Suprapubic skin (tissue), 3 donors: ENCODE measurements at regions not wholly inside any gene's neighbourhood (a gene's known extent, or its start where the extent isn't known, plus 50 kb on each side); places are given as distances from the start of the nearest gene placed in this dataset.

Experiments used
- CTCF ChIP-seq, 2 donors: fragments of 200-600 bp in 1 of 2; fragments of 450-650 bp in 1 of 2; sonication (generic) in 1 of 2; IDR thresholded peaks; one replicate each; pipeline ENCODE4 v1.5.1; 2016 to 2019; ENCODE audit warnings: antibody characterized with exemption in 2 of 2, mild to moderate bottlenecking in 1 of 2, moderate library complexity in 1 of 2
- POLR2AphosphoS5 ChIP-seq, 3 donors: sonication (generic); formaldehyde crosslinking; IDR thresholded peaks; one replicate each; pipeline ENCODE4 v1.6.1; 2017; ENCODE audit warnings: antibody characterized with exemption in 3 of 3

GRCh38 chr13:78977311-78977710 is 318.4 kb upstream of the OBI1 start:
- TF ChIP-seq CTCF (IDR thresholded peaks at IDR 0.05) (no peak), POLR2AphosphoS5 (IDR thresholded peaks at IDR 0.05) (no peak)
